CD4-positive, alpha-beta T cell treated with Interleukin-15 for 4 hours (primary cell): ENCODE measurements at regions not wholly inside any gene's neighbourhood (a gene's known extent, or its start where the extent isn't known, plus 50 kb on each side); places are given as distances from the start of the nearest gene placed in this dataset.
"Not testable (repeated sequence)": the region's sequence is repeated elsewhere in the genome, so short reads cannot be mapped to it uniquely, and the experiment has no call there.

ENCODE experiments used
- DNase-seq: peaks from one replicate; pipeline ENCODE4 v3.0.0-alpha.2; 2020; ENCODE audit warnings: low spot score

GRCh38 chrX:55142206-55142918, 53.5 kb downstream of the PAGE2 start:
- no peak for DNase-seq

- no peak for DNase-seq
Measured at GRCh38 chrX:55142919-55143310, 54.1 kb downstream of the PAGE2 start.

- DNase-seq, result no peak
Measured at GRCh38 chrX:55143621-55144020, 54.8 kb downstream of the PAGE2 start.

GRCh38 chrX:55144697-55145096, 55.9 kb downstream of the PAGE2 start:
- no peak for DNase-seq

- DNase-seq, result no peak
Measured at GRCh38 chrX:55149242-55149641, 60.4 kb downstream of the PAGE2 start.

- no peak for DNase-seq
Measured at GRCh38 chrX:55151199-55151598, 62.4 kb downstream of the PAGE2 start.

- peak; percentile 20 for DNase-seq
Measured at GRCh38 chrX:55159551-55159950, 60.6 kb upstream of the PAGE5 start.

GRCh38 chrX:55160685-55161552, 59.2 kb upstream of the PAGE5 start:
- DNase-seq, result peak; percentile 91

- DNase-seq, result no peak
Measured at GRCh38 chrX:55161581-55161980, 58.6 kb upstream of the PAGE5 start.

GRCh38 chrX:55163171-55163570, 57.0 kb upstream of the PAGE5 start:
- no peak for DNase-seq

- DNase-seq, result not testable (repeated sequence)
Measured at GRCh38 chrX:55165026-55165425, 55.1 kb upstream of the PAGE5 start.

- DNase-seq, result no peak
Measured at GRCh38 chrX:55167124-55167803, 52.9 kb upstream of the PAGE5 start.

- no peak for DNase-seq
Measured at GRCh38 chrX:55167901-55168300, 52.2 kb upstream of the PAGE5 start.

- DNase-seq, result no peak
Measured at GRCh38 chrX:55169782-55170181, 50.4 kb upstream of the PAGE5 start.
